DMS153 treated with DMSO at 0.1 percent for 48 hours (cell line): ENCODE measurements at regions not wholly inside any gene's neighbourhood (a gene's known extent, or its start where the extent isn't known, plus 50 kb on each side); places are given as distances from the start of the nearest gene placed in this dataset.

Source experiments
- DNase-seq: peaks from one replicate; lab custom pipeline; 2025; ENCODE audit not compliant: unreplicated experiment; lab: John Stamatoyannopoulos, UW

DNA sequence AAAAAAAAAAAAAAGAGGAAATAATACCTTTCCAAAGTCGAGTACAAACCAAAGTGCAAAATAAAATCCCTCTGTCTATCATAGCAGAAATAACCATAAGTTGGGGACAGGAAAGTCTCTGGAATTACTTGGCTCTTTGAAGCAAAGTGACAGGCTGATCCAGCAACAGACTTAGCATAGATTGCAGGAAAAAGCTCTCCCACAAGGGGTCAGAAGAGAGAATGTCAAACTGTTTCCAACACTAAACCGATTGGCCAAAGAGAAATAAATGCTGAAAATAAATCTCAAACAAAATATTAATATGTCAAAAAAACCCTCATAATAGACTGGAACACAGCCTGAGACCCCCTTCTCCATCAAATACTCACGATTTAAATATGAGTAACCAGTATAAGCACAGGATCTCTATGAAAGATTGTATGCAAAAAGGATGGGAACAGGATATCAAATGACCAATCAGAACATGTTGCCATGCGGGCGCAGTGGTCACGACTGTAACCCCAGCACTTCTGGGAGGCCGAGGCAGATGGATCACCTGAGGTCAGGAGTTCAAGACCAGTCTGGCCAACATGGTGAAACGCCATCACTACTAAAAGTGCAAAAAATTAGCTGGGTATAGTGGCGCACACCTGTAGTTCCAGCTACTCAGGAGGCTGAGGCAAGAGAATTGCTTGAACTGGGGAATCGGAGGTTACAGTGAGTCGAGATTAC is 1000.7 kb upstream of the LRRN3 start:
- no peak for DNase-seq

DNA sequence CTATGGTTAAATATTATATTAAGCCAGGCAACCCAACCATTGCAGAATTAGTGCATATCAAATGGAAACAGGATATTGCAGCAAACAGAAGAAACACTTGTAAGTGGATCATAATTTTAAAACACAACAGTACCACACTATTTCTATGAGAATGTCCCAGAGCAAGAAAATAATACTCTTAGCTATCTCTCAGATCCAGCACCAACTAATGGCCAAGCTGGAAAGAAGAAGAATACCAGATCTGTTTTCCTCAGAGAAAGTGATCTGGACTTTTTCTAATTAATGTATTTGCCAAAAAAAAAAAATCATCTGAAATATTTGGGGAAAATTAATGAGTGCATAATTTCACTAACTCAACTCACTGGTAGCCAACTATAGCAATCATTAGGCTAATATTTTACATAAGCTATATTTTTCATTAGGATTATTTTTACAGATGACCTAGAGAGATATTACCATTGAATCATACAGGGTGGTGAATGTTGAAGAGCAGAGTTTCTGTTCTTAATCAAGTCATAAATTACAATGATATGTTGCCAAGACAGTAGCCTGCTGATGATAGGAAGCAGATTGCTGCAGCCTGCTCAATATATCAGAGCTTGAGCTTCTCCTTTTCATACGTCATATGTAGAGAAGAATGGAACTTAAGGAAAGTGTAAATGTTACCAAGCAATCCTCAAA is 995.4 kb upstream of the LRRN3 start:
- no peak for DNase-seq

DNA sequence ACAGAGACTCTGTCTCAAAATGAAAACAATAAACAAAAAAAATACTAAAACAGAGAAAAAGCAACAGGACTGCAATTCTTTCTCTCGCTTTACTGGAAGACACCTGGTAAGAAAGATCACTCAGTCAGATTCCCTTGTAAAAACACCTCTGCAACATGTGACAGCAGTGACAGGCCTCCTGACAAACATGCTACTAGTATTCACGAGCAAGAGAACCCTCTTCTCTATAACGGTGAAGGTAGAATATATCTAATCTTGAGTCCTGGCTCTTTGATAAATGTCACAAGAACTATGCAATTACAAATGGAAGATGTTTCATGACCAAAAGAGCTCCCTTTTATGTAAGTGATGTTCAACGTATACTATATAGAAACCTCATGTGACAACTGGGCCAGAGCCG is 986.7 kb upstream of the LRRN3 start:
- DNase-seq = no peak

DNA sequence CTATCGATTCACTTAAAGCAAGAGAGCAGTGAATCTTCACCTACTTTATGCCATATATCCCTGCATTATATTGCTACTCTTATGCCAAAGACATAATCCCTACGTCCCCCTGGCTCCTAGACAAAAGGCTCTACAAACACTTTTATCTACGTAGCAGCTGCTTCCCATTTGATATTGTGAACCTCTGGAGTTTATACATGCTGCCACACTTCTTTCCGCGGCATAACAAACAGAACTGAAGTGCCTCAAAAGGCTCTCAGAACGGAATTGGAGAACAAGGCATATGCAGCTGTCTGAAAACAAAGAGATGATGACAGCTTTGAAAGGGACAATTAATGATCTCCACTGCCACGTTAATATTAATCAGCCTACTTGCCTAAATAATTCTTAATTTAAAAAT is 985.6 kb upstream of the LRRN3 start:
- peak; percentile 80 for DNase-seq

DNA sequence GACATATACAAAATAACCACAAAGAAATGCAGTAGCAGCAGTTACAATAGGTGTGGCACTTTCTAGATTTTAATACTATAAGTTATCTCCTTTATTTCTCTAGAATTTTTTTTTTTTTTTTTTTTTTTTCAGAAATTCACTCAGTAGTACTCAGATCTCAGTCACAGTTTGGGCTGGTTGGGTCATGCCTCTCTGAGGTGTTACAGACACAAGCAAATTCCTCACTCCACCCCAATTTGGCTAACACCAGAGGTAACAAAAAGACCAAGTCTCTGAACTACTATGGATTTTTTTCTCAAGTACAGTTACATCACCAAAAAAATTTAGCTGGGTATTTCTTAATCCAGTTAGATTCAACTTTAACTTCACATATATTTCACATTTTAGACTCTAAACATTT is 985.1 kb upstream of the LRRN3 start:
- DNase-seq = no peak

DNA sequence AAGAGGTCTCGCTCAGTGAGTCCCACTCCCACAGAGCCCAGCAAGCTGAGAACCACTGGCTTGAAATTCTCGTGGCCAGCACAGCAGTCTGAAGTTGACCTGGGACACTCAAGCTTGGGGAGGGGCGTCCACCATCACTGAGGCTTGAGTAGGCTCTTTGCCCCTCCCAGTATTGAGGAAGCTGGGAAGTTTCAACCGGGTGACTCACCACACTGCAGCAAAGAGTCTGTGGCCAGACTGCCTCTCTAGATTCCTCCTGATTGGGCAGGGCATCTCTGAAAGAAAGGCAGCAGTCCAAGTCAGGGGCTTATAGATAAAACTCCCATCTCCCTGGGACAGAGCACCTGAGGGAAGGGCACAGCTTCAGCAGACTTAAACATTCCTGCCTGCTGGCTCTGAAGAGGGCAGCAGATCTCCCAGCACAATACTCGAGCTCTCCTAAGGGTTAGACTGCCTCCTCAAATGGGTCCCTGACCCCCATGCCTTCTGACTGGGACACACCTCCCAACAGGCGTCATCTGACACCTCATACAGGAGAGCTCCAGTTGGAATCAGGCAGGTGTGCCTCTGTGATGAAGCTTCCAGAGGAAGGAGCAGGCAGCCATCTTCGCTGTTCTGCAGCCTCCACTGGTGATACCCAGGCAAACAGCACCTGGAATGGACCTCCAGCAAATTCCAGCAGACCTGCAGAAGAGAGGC is 970.9 kb upstream of the LRRN3 start:
- no peak for DNase-seq

DNA sequence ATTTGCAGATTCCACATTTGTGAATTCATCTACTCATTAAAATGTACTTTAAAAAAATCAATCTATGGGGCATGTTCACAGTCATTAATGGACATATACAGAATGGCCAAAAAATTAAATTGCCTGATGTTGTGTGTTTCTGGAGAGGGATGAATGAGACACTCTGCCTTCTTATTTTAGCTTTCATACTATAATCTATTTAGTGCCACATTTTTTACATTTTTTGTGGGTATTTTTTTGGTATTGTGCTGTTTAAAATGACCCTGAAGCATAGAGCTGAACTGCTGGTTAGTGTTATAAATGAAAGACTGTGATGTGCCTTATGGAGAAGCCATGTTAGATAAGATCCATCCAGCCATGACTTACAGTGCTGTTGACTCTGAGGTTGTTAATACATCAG is 961.8 kb upstream of the LRRN3 start:
- DNase-seq = no peak

DNA sequence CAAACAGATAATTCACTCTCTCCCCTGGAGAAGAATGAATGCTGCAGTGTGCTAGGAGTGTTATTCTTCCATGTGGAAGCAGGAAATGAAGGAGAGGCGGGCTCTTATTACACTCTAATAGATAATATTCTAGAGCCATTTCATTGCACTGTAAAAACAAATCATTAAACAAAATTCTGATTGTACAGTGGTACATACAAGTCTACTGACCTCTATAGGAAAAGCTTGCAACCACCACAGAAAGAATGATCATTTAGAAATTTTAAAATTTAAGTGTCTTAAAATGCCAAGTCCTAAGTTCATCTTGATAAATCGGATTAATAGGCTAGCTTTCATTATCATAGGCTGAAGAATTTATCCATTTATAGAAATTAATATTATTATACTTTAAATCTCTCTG is 960.3 kb upstream of the LRRN3 start:
- no peak for DNase-seq

GRCh38 chr7:110131344-110131743 is 959.6 kb upstream of the LRRN3 start:
- DNase-seq = no peak

DNA sequence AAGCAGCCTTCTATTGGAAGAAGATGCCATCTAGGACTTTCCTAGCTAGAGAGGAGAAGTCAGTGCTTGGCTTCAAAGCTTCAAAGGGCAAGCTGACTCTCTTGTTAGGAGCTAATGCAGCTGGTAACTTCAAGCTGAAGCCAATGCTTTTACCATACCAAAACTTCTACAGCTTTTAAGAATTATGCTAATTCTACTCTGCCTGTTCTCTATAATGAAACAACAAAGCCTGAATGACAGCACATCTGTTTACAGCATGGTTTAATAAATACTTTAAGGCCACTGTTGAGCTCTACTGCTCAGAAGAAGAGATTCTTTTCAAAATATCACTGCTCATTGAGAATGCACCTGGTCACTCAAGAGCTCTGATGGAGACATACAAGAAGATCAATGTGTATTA is 951.9 kb upstream of the LRRN3 start:
- DNase-seq = no peak

- DNase-seq = no peak
These were observed 947.9 kb upstream of the LRRN3 start for GRCh38 chr7:110142939-110143526.

DNA sequence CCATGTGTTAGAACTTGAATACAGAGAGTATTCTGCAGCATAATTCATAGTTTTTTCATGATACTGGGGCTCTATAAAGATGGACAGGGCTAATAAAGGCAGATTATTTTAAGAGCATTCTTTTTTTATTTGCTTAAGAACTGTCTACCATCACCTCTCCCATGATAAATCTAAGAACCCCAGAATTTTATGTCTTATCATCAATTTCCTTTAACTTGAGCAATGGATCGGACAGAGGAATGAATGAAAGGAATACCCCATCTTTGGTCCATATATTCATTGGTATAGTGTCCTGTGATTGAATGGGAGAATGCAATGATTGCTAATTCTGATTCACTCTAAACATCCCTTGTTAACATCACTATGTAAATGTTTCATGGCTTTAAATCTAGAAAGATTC is 946.3 kb upstream of the LRRN3 start:
- no peak for DNase-seq

- no peak for DNase-seq
These were observed 942.9 kb upstream of the LRRN3 start for GRCh38 chr7:110148054-110148453.

DNA sequence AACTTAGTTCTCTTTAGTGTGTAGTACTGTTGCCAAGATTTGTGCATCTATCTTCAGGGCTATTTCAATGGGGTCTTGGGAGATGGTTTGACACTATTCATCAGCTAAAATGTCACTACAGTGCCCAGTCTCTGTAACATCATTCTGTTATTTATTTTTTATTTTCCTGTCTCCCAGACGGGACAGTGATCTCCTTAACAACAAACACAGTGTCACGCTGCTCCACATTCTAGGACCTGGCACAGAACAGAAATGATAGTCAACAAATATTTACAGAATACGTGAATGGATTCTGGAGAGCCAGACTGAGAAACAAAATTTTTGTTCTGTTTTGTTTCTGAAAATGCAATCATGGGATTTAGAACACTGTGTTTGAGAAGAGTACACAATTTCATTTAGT is 937.7 kb upstream of the LRRN3 start:
- DNase-seq = no peak

- no peak for DNase-seq
These were observed 934.4 kb upstream of the LRRN3 start for GRCh38 chr7:110156511-110156910.

DNA sequence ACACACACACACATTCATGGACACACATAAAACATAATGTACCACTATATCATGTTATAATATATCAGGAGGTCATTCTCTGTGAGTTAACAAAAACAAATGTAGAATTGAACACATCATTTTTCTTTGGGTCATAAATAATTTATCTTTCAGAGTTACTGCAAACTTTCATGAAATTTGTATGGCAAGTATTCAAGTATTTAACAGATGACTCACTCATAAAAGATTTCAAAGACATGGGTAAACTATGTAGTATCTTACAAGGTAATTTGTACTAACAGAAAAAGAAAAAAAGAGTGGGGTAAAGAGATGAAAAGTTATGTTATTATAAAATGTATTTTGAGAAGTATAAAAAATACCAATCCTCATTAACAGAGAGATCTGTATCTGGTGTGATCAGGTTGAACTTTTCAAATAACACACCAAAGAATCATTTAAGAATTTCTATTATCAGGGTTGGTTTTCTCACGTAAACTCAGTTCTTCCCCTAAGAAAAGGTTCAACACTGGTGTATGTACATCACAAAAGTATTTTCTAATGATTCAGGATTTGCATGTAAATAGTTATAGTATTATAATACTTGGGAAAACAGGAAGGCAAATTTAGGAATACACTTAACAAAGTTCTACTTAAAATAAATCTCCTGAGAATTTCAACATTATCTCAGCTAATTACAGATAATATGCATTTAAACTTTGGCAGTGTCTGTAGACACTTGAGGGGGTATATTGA is 933.1 kb upstream of the LRRN3 start:
- DNase-seq = no peak

- no peak for DNase-seq
These were observed 922.9 kb upstream of the LRRN3 start for GRCh38 chr7:110168010-110168409.

GRCh38 chr7:110170841-110171240 is 920.1 kb upstream of the LRRN3 start:
- no peak for DNase-seq

- no peak for DNase-seq
These were observed 913.5 kb upstream of the LRRN3 start for GRCh38 chr7:110177463-110177862.

DNA sequence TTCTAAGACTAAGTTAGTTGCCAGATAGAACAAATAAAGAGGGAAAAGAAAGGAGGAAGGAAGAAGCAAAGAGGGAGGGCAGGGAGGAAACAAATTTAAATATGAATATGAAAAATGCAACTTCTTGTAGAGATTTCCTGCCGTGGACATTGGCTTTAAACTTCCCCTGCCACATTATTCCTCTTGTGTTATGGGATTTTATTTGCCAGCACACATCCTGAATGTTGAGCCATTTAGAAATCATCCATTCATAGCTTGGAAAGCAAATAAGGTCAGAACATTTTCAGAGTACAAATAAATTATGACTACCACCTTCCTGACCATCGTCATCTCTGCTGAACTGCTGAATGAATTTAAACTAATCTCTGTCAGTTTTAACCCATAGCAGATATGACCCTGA is 911.9 kb upstream of the LRRN3 start:
- DNase-seq = no peak

DNA sequence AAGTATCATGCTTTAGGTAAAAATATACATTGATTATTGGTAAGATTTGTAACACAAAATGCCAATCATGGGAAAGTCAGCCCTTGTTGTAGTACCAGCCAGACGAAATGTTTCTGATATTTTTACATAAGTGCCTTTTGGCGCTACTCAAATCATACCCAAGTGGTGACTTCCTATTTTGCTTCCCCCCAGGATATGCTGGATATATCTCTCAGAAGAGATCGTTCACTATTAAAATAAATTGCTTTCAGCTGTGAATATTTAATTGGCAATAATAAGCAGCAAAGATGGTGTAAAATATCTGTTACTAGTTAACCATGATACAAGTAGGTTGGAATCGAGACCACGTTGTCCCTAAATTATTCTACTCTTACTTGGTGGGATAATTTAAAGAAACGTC is 909.2 kb upstream of the LRRN3 start:
- no peak for DNase-seq
